ENCODE measurements at regions not wholly inside any gene's neighbourhood (a gene's known extent, or its start where the extent isn't known, plus 50 kb on each side); places are given as distances from the start of the nearest gene placed in this dataset.

DNA sequence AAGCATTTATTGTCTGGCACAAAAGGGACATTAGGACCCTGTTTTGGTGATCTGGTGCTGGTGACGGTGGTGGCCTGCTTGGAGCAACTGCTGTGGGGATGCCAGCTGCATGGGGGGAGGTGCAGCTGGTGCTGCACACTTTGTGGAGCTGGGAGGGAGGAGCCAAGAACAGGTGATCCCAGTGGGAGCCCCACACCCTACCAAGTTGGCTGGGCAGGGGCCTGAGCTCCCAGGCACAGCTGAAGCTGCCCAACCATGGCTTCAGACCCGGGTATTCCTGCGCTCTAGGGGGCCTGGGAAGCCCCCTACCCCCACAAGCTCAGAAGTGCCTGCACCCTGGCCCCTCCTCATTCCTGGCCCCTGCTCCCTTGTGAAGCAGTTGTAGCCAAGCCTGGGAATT lies 1512.5 kb downstream of the TECRL start:
- H4K20me1 ChIP-seq (ENCODE audit: insufficient read depth, low read length) = no peaks in the 10 kb centered on the region
- no peak for TF ChIP-seq RFX5 (IDR thresholded peaks at IDR 0.05; ENCODE audit: low read depth, low read length)
- TF ChIP-seq MAZ (IDR thresholded peaks at IDR 0.05; ENCODE audit: borderline replicate concordance, low read depth, low read length) = no peak
- no peak for TF ChIP-seq MAFK (IDR thresholded peaks at IDR 0.05; ENCODE audit: low read depth, low read length)
- TF ChIP-seq MXI1 (IDR thresholded peaks at IDR 0.05; ENCODE audit: borderline replicate concordance, low read depth, low read length) = no peak
- TF ChIP-seq POLR2A (IDR thresholded peaks at IDR 0.05; ENCODE audit: low read depth, low read length) = no peak
- TF ChIP-seq SMC3 (IDR thresholded peaks at IDR 0.05; ENCODE audit: low read depth, low read length) = no peak
- no peak for TF ChIP-seq RCOR1 (IDR thresholded peaks at IDR 0.05; ENCODE audit: insufficient replicate concordance, low read length)
- no peak for TF ChIP-seq CEBPB (IDR thresholded peaks at IDR 0.05; ENCODE audit: low read depth, low read length)
- no peak for TF ChIP-seq FOS (IDR thresholded peaks at IDR 0.05; ENCODE audit: low read depth, low read length)
- TF ChIP-seq, protein P1, sequence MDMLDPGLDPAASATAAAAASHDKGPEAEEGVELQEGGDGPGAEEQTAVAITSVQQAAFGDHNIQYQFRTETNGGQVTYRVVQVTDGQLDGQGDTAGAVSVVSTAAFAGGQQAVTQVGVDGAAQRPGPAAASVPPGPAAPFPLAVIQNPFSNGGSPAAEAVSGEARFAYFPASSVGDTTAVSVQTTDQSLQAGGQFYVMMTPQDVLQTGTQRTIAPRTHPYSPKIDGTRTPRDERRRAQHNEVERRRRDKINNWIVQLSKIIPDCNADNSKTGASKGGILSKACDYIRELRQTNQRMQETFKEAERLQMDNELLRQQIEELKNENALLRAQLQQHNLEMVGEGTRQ (IDR thresholded peaks at IDR 0.05; ENCODE audit: low read depth, low read length) = no peak
- ATAC-seq (ENCODE audit: low read depth) (no peak), DNase-seq (no peak)
- no peak overlapping the region for H2BK20ac ChIP-seq (ENCODE audit: low read depth, low read length)
- no peak overlapping the region for H2BK5ac ChIP-seq (ENCODE audit: low read depth, low read length, poor library complexity, severe bottlenecking)
- peaks cover 17% of the 10 kb centered on the region; the same call in 1 of the 2 replicates for H3K9me3 ChIP-seq (ENCODE audit: control insufficient read depth, insufficient read depth, low read length)
- no peak overlapping the region for H3K4me2 ChIP-seq (ENCODE audit: low read depth, low read length)
- intact Hi-C loops (cut with micrococcal nuclease) = no loop called here
- no peaks in the 10 kb centered on the region for H3K27me3 ChIP-seq (ENCODE audit: control insufficient read depth, insufficient read depth, low read length)
- in situ Hi-C loops (cut with MboI; ENCODE audit: low sequenced_read_pairs) = no loop called here
- H3K4me3 ChIP-seq (ENCODE audit: insufficient read depth, low read depth, low read length) = no peak overlapping the region
- no peak overlapping the region for H2AK9ac ChIP-seq (replicated peaks; ENCODE audit: low read depth, low read length, poor library complexity)
- H2BK15ac ChIP-seq (ENCODE audit: low read depth, low read length) = no peak overlapping the region
- H2AFZ ChIP-seq (replicated peaks; ENCODE audit: low read length, poor library complexity) = no peak overlapping the region
- H3K4me1 ChIP-seq (ENCODE audit: control insufficient read depth, insufficient read depth, low read length) = no peaks in the 10 kb centered on the region
- POLR2A ChIA-PET (ENCODE audit: unreplicated experiment) = no interaction called here
- no peak overlapping the region for H4K91ac ChIP-seq (ENCODE audit: insufficient read depth, low read depth, low read length)
- no peak overlapping the region for H2AK5ac ChIP-seq (ENCODE audit: low read depth, low read length)
- WGBS, 2 experiments (ENCODE audit: extremely low coverage in 2 of 2, insufficient read length in 1 of 2) = no CpG with 5 or more reads among the region's 3 CpGs
- dilution Hi-C loops (cut with HindIII; ENCODE audit: low sequenced_read_pairs, unreplicated experiment) = no loop called here
- H3K36me3 ChIP-seq (ENCODE audit: control insufficient read depth, insufficient read depth, low read length) = no peaks in the 10 kb centered on the region
- BruUV-seq (replicated peaks) = no TSS peak
- H2BK120ac ChIP-seq (ENCODE audit: low read depth, low read length) = no peak overlapping the region
- no peak overlapping the region for H3K27ac ChIP-seq (ENCODE audit: insufficient read depth, low read length)
- H4K5ac ChIP-seq (ENCODE audit: low read depth, low read length) = no peak overlapping the region
- no peaks in the 10 kb centered on the region for H3K79me1 ChIP-seq (ENCODE audit: low read depth in 1 of 2, low read length in 2 of 2)
- CTCF ChIA-PET = no interaction called here
- no peak overlapping the region for H4K8ac ChIP-seq (ENCODE audit: low read depth in 2 of 2, low read length in 2 of 2)
- H3K56ac ChIP-seq (ENCODE audit: extremely low read depth, insufficient read depth, low read length) = no peak overlapping the region
- H3K9ac ChIP-seq (ENCODE audit: low read depth, low read length) = no peak overlapping the region
- no peak overlapping the region for H3K14ac ChIP-seq (replicated peaks; ENCODE audit: low read depth, low read length)
- H3K9me1 ChIP-seq (ENCODE audit: insufficient read depth, low read length) = no peaks in the 10 kb centered on the region
- H3K18ac ChIP-seq (ENCODE audit: low read depth, low read length) = no peak overlapping the region
- no peak overlapping the region for H3K23ac ChIP-seq (ENCODE audit: low read depth, low read length)
- no peak overlapping the region for H3K4ac ChIP-seq (ENCODE audit: low read depth, low read length)

Measured in IMR-90 (cell line).